HEK293 (cell line): ENCODE measurements at regions not wholly inside any gene's neighbourhood (a gene's known extent, or its start where the extent isn't known, plus 50 kb on each side); places are given as distances from the start of the nearest gene placed in this dataset.

ENCODE experiments used
- CTCF ChIA-PET: fragments of 350-600 bp; formaldehyde crosslinking; extraction: SDS; loops from one replicate; lab custom pipeline; 2021; ENCODE audit warnings: antibody characterized with exemption; lab: Yijun Ruan, JAX
- POLR2A ChIA-PET: fragments of 300-600 bp; formaldehyde crosslinking; extraction: SDS; loops from one replicate; lab custom pipeline; 2020; ENCODE audit warnings: antibody characterized with exemption, inconsistent platforms; lab: Yijun Ruan, JAX
- H3K27ac ChIP-seq: fragments of 200-500 bp; sonication (Bioruptor generic); 2 replicates; pipeline ENCODE4 v1.5.1; 2014; ENCODE audit warnings: low read depth, low read length, control low read depth, inconsistent platforms; ENCODE audit errors: extremely low read depth
- H3K36me3 ChIP-seq, 2 experiments: fragments of 200-500 bp in 1 of 2; sonication (Bioruptor generic) in 1 of 2; 1 replicate in 1 of 2; 2 replicates in 1 of 2; pipeline ENCODE4 v1.5.1; 2014 to 2017; ENCODE audit warnings: inconsistent platforms in 2 of 2, low read length in 2 of 2; ENCODE audit not compliant: control insufficient read depth in 2 of 2, insufficient read depth in 1 of 2
- H3K4me1 ChIP-seq: fragments of 200-500 bp; sonication (Bioruptor generic); 2 replicates; pipeline ENCODE4 v1.5.1; 2014; ENCODE audit warnings: mild to moderate bottlenecking, low read length, inconsistent platforms; ENCODE audit not compliant: control insufficient read depth, insufficient read depth
- H3K4me3 ChIP-seq: 2 replicates; pipeline ENCODE4 v1.5.1; 2011; ENCODE audit warnings: low read depth, mild to moderate bottlenecking, control low read depth, low read length, moderate library complexity
- H3K9me3 ChIP-seq: fragments of 200-500 bp; sonication (Bioruptor generic); 2 replicates; pipeline ENCODE4 v1.5.1; 2014; ENCODE audit warnings: low read depth, low read length, inconsistent platforms; ENCODE audit not compliant: control insufficient read depth, insufficient read depth
- EGR2 ChIP-seq: fragments of 450-650 bp; formaldehyde crosslinking; IDR thresholded peaks from 2 replicates; pipeline ENCODE4 v1.5.1; 2016; ENCODE audit warnings: low read depth, missing biosample characterization, missing genetic modification characterization
- GLIS1 ChIP-seq: fragments of 450-650 bp; formaldehyde crosslinking; IDR thresholded peaks from 2 replicates; pipeline ENCODE4 v1.5.1; 2016; ENCODE audit warnings: missing biosample characterization, missing genetic modification characterization
- HOXC10 ChIP-seq: sonication (generic); formaldehyde crosslinking; IDR thresholded peaks from 2 replicates; pipeline ENCODE4 v1.8.1; 2023; ENCODE audit warnings: mild to moderate bottlenecking, missing genetic modification reagents
- PRDM2 ChIP-seq: fragments of 450-650 bp; formaldehyde crosslinking; IDR thresholded peaks from 2 replicates; pipeline ENCODE4 v1.5.1; 2016; ENCODE audit warnings: missing biosample characterization, missing genetic modification characterization, borderline replicate concordance
- SCRT1 ChIP-seq: fragments of 450-650 bp; formaldehyde crosslinking; IDR thresholded peaks from 2 replicates; pipeline ENCODE4 v1.5.1; 2016; ENCODE audit warnings: missing biosample characterization, missing genetic modification characterization, borderline replicate concordance
- TRIM28 ChIP-seq: IDR thresholded peaks from 2 replicates; pipeline ENCODE4 v1.6.1; 2011; ENCODE audit warnings: low read length, control low read depth, borderline replicate concordance
- ZBTB1 ChIP-seq: fragments of 450-650 bp; formaldehyde crosslinking; IDR thresholded peaks from 2 replicates; pipeline ENCODE4 v1.5.1; 2016; ENCODE audit warnings: missing biosample characterization, missing genetic modification characterization
- ZNF10 ChIP-seq: fragments of 450-650 bp; formaldehyde crosslinking; IDR thresholded peaks from 2 replicates; pipeline ENCODE4 v1.5.1; 2017; ENCODE audit warnings: missing biosample characterization, missing genetic modification characterization
- ZNF350 ChIP-seq: fragments of 450-650 bp; formaldehyde crosslinking; IDR thresholded peaks from 2 replicates; pipeline ENCODE4 v1.5.0; 2017; ENCODE audit warnings: missing biosample characterization, mild to moderate bottlenecking, missing genetic modification characterization
- ZNF560 ChIP-seq: fragments of 450-650 bp; formaldehyde crosslinking; IDR thresholded peaks from 2 replicates; pipeline ENCODE4 v1.5.1; 2017; ENCODE audit warnings: missing biosample characterization, missing genetic modification characterization, borderline replicate concordance
- ZNF639 ChIP-seq: fragments of 450-650 bp; formaldehyde crosslinking; IDR thresholded peaks from 2 replicates; pipeline ENCODE4 v1.5.1; 2016; ENCODE audit warnings: missing biosample characterization, missing genetic modification characterization
- ZNF692 ChIP-seq: fragments of 450-650 bp; formaldehyde crosslinking; IDR thresholded peaks from 2 replicates; pipeline ENCODE4 v1.5.1; 2016; ENCODE audit warnings: missing biosample characterization, missing genetic modification characterization
- ZNF76 ChIP-seq: fragments of 450-650 bp; formaldehyde crosslinking; IDR thresholded peaks from 2 replicates; pipeline ENCODE4; 2016; ENCODE audit warnings: low read depth, missing biosample characterization, missing genetic modification characterization, borderline replicate concordance
- ZNF837 ChIP-seq: fragments of 450-650 bp; formaldehyde crosslinking; IDR thresholded peaks from 2 replicates; pipeline ENCODE4 v1.5.1; 2016; ENCODE audit warnings: missing biosample characterization, missing genetic modification characterization
- TF ChIP-seq, protein P1 (sequence below): fragments of 450-650 bp; formaldehyde crosslinking; IDR thresholded peaks from 2 replicates; pipeline ENCODE4 v1.5.1; 2017; ENCODE audit warnings: missing biosample characterization, missing genetic modification characterization
- TF ChIP-seq, protein P2 (sequence below): fragments of 450-650 bp; formaldehyde crosslinking; conservative IDR thresholded peaks from 2 replicates; pipeline ENCODE4 v1.5.1; 2016; ENCODE audit warnings: low read depth, missing biosample characterization, missing genetic modification characterization
- TF ChIP-seq, protein P3 (sequence below): fragments of 450-650 bp; formaldehyde crosslinking; IDR thresholded peaks from 2 replicates; pipeline ENCODE4 v1.5.1; 2016; ENCODE audit warnings: missing biosample characterization, missing genetic modification characterization, low read depth

DNA sequence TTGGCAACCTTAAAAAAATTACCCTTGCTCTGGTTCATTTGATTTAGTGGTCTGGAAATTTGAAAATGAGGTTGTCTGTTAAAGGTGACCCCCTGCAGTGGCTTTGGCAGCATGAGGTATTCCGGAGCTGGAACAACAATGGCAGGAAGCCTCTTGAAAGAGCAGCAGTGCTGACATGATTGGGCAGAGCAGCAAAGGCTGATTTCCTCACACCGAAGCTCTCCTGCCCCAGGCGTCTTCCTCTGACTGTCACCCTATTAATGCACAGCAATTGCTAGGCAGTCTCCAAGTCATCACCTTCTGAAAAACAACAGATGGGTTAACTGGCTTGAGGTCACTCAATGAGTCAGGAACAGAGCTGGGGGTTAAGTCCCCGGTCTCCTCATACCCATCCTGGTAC lies 241.8 kb upstream of the MMS22L start:
- POLR2A ChIA-PET, result no interaction called here
- Histone ChIP-seq H3K36me3 (no peaks in the 10 kb centered on the region), H3K4me3 (no peak overlapping the region), H3K27ac (no peak overlapping the region), H3K4me1 (no peaks in the 10 kb centered on the region), H3K9me3 (no peaks in the 10 kb centered on the region)
- 0 out of 2 replicates have a peak, but pooled peaks have one; percentile 26 for TF ChIP-seq TRIM28
- TF ChIP-seq GLIS1, result 0 out of 2 replicates have a peak, but pooled peaks have one; percentile 28
- TF ChIP-seq ZBTB1 (tag by site-specific recombination), result no peak
- CTCF ChIA-PET, result interaction anchor here (0.6 to 1.3 kb wide), 5 partner anchors 13 to 338 kb away, joined by 3 to 4 read pairs (median 3); no protein-coding TSS in a partner anchor

GRCh38 chr6:97535800-97536199 lies 252.8 kb upstream of the MMS22L start:
- H3K9me3 ChIP-seq, result no peaks in the 10 kb centered on the region
- no peak overlapping the region for H3K27ac ChIP-seq
- no peaks in the 10 kb centered on the region for H3K4me1 ChIP-seq
- ChIA-PET CTCF (interaction anchor here (0.7 kb wide), 1 partner anchor 349 kb away, joined by 3 read pairs; no protein-coding TSS in a partner anchor), POLR2A (no interaction called here)
- H3K4me3 ChIP-seq, result no peak overlapping the region
- TF ChIP-seq ZNF639 (tag by site-specific recombination), result no peak
- no peak for TF ChIP-seq ZBTB1 (tag by site-specific recombination)
- no peak for TF ChIP-seq PRDM2 (tag by site-specific recombination)
- no peak for TF ChIP-seq ZNF560
- no peak for TF ChIP-seq EGR2 (tag by site-specific recombination)
- no peak for TF ChIP-seq ZNF350 (tag by site-specific recombination)
- TF ChIP-seq ZNF692 (tag by site-specific recombination), result no peak
- TF ChIP-seq HOXC10 (CRISPR knock-in tag), result no peak
- TF ChIP-seq, protein P1, sequence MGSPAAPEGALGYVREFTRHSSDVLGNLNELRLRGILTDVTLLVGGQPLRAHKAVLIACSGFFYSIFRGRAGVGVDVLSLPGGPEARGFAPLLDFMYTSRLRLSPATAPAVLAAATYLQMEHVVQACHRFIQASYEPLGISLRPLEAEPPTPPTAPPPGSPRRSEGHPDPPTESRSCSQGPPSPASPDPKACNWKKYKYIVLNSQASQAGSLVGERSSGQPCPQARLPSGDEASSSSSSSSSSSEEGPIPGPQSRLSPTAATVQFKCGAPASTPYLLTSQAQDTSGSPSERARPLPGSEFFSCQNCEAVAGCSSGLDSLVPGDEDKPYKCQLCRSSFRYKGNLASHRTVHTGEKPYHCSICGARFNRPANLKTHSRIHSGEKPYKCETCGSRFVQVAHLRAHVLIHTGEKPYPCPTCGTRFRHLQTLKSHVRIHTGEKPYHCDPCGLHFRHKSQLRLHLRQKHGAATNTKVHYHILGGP (tag by site-specific recombination), result no peak
- TF ChIP-seq, protein P2, sequence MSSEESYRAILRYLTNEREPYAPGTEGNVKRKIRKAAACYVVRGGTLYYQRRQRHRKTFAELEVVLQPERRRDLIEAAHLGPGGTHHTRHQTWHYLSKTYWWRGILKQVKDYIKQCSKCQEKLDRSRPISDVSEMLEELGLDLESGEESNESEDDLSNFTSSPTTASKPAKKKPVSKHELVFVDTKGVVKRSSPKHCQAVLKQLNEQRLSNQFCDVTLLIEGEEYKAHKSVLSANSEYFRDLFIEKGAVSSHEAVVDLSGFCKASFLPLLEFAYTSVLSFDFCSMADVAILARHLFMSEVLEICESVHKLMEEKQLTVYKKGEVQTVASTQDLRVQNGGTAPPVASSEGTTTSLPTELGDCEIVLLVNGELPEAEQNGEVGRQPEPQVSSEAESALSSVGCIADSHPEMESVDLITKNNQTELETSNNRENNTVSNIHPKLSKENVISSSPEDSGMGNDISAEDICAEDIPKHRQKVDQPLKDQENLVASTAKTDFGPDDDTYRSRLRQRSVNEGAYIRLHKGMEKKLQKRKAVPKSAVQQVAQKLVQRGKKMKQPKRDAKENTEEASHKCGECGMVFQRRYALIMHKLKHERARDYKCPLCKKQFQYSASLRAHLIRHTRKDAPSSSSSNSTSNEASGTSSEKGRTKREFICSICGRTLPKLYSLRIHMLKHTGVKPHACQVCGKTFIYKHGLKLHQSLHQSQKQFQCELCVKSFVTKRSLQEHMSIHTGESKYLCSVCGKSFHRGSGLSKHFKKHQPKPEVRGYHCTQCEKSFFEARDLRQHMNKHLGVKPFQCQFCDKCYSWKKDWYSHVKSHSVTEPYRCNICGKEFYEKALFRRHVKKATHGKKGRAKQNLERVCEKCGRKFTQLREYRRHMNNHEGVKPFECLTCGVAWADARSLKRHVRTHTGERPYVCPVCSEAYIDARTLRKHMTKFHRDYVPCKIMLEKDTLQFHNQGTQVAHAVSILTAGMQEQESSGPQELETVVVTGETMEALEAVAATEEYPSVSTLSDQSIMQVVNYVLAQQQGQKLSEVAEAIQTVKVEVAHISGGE (tag by site-specific recombination), result no peak
- TF ChIP-seq, protein P3, sequence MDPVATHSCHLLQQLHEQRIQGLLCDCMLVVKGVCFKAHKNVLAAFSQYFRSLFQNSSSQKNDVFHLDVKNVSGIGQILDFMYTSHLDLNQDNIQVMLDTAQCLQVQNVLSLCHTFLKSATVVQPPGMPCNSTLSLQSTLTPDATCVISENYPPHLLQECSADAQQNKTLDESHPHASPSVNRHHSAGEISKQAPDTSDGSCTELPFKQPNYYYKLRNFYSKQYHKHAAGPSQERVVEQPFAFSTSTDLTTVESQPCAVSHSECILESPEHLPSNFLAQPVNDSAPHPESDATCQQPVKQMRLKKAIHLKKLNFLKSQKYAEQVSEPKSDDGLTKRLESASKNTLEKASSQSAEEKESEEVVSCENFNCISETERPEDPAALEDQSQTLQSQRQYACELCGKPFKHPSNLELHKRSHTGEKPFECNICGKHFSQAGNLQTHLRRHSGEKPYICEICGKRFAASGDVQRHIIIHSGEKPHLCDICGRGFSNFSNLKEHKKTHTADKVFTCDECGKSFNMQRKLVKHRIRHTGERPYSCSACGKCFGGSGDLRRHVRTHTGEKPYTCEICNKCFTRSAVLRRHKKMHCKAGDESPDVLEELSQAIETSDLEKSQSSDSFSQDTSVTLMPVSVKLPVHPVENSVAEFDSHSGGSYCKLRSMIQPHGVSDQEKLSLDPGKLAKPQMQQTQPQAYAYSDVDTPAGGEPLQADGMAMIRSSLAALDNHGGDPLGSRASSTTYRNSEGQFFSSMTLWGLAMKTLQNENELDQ (tag by site-specific recombination), result no peak
- TF ChIP-seq SCRT1 (tag by site-specific recombination), result no peak
- no peak for TF ChIP-seq ZNF837 (tag by site-specific recombination)
- no peak for TF ChIP-seq ZNF76 (tag by site-specific recombination)
- no peak for TF ChIP-seq ZNF10 (tag by site-specific recombination)
- no peaks in the 10 kb centered on the region for H3K36me3 ChIP-seq
